Activated T-cell treated with anti-CD3 and anti-CD28 coated beads, Interleukin-2, amount 50 U/mL, for 48 hours (primary cell): ENCODE measurements at regions not wholly inside any gene's neighbourhood (a gene's known extent, or its start where the extent isn't known, plus 50 kb on each side); places are given as distances from the start of the nearest gene placed in this dataset.

Experiments used
- DNase-seq, 2 experiments: peaks; one replicate each; pipeline ENCODE4 v3.0.0-alpha.2; 2020

- DNase-seq: no peak
These were observed 1396.1 kb upstream of the TMEFF2 start for GRCh38 chr2:193590831-193591230.

GRCh38 chr2:193584522-193584938, 1389.8 kb upstream of the TMEFF2 start:
- no peak for DNase-seq

GRCh38 chr2:193583638-193584400, 1389.1 kb upstream of the TMEFF2 start:
- no peak for DNase-seq

- no peak for DNase-seq
These were observed 1387.1 kb upstream of the TMEFF2 start for GRCh38 chr2:193581807-193582206.

- DNase-seq: no peak
These were observed 1385.6 kb upstream of the TMEFF2 start for GRCh38 chr2:193580176-193580950.

- DNase-seq: no peak
These were observed 1372.2 kb upstream of the TMEFF2 start for GRCh38 chr2:193566886-193567285.

- no peak for DNase-seq
These were observed 1371.5 kb upstream of the TMEFF2 start for GRCh38 chr2:193566276-193566675.

- no peak for DNase-seq
These were observed 1367.3 kb upstream of the TMEFF2 start for GRCh38 chr2:193562031-193562430.

GRCh38 chr2:193561054-193561453, 1366.3 kb upstream of the TMEFF2 start:
- DNase-seq: no peak

- no peak for DNase-seq
These were observed 1362.2 kb upstream of the TMEFF2 start for GRCh38 chr2:193556766-193557470.

- no peak for DNase-seq
These were observed 1354.9 kb upstream of the TMEFF2 start for GRCh38 chr2:193549661-193550060.

- no peak for DNase-seq
These were observed 1348.0 kb upstream of the TMEFF2 start for GRCh38 chr2:193542762-193543161.

GRCh38 chr2:193539188-193539587, 1344.5 kb upstream of the TMEFF2 start:
- DNase-seq: no peak

GRCh38 chr2:193538061-193538460, 1343.3 kb upstream of the TMEFF2 start:
- DNase-seq: no peak

GRCh38 chr2:193537531-193537930, 1342.8 kb upstream of the TMEFF2 start:
- DNase-seq: no peak

- DNase-seq: no peak
These were observed 1333.7 kb upstream of the TMEFF2 start for GRCh38 chr2:193528458-193528857.

- DNase-seq: no peak
These were observed 1332.4 kb upstream of the TMEFF2 start for GRCh38 chr2:193527146-193527545.

GRCh38 chr2:193523662-193524061, 1328.9 kb upstream of the TMEFF2 start:
- no peak for DNase-seq

- DNase-seq: no peak
These were observed 1326.8 kb upstream of the TMEFF2 start for GRCh38 chr2:193521523-193521922.

- no peak for DNase-seq
These were observed 1326.2 kb upstream of the TMEFF2 start for GRCh38 chr2:193520709-193521458.

- DNase-seq: no peak
These were observed 1323.5 kb upstream of the TMEFF2 start for GRCh38 chr2:193518041-193518817.

- no peak for DNase-seq
These were observed 1322.9 kb upstream of the TMEFF2 start for GRCh38 chr2:193517615-193518014.
